ENCODE measurements at regions not wholly inside any gene's neighbourhood (a gene's known extent, or its start where the extent isn't known, plus 50 kb on each side); places are given as distances from the start of the nearest gene placed in this dataset.

GRCh38 chr7:125551008-125551407 is 621.4 kb upstream of the POT1 start:
- DNase-seq: no peak

- no peak for DNase-seq
These were observed 617.9 kb upstream of the POT1 start for GRCh38 chr7:125547505-125547904.

DNA sequence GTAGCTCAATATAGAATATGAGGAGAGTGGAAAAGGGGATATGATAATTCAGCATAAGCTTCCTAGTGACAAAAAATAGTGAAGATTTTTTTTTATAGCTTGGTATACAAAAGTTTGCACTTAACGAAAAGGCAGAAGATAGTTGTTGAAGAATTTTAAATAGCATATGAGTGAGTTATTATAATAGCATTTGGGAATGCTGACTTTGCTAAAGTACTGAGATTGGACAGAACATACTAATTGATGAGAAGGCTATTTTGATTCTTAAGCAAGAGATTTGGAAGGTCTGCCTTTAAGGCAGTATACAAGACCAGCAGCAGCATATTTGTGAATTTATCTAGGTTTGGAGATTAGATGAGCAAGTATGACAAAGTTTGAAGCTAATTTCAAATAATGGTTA is 600.9 kb upstream of the POT1 start:
- no peak for DNase-seq

DNA sequence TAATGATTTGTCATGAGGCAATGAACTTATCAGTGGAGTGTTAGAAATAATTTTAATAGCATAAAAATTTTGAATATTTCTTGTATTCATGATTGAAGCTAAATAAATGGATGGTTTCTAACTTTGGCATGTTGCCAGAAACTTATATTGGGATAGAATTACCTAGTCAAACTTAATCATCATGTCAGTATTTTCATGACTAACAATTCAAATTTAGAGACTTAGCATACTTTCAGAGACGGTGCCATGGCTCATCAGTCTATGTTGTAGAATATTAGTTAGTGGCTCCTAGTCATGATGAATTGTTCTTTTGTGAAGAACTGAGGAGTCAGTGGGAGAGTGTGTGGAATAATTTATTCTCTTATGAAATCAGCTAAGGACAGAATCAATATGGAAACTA is 599.6 kb upstream of the POT1 start:
- no peak for DNase-seq

DNA sequence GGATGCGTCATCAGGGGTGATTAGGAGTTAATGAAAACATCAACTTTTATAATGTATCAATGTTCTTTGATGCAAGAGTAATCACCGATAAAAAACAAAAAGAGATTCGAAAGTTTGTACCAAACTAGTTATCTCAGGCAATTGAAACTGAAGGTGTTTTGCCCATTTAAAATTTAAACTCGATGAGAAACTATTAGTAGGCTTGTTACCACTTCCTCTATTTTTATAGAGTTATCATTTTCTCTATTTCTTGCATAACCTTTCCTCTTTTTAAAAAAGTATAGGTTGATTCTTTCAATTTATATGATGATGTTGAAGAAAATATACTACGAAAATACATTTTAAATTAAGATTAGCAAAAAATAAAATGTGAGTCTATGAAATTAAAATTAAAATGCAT is 597.3 kb upstream of the POT1 start:
- DNase-seq: no peak

- no peak for DNase-seq
These were observed 596.5 kb upstream of the POT1 start for GRCh38 chr7:125526092-125526491.

DNA sequence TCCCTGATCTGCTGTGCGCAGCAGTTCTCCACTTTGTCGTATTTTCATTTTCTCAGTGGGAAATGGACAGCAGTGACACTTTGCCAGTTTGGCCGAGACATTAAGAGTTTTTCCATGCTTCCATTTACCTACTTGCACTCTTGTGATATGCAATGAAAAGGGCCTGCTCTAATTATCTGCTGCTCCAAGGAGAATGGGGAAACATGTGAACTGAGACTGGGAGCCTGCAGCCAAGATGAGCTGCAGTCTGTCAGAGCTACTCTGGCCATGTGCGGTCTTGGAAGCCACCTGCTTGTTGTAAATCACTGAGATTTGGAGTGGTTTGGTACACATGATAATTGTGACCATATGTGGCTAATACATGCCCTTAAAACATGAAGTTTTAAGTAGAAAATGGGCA is 586.6 kb upstream of the POT1 start:
- DNase-seq: peak; percentile 55

DNA sequence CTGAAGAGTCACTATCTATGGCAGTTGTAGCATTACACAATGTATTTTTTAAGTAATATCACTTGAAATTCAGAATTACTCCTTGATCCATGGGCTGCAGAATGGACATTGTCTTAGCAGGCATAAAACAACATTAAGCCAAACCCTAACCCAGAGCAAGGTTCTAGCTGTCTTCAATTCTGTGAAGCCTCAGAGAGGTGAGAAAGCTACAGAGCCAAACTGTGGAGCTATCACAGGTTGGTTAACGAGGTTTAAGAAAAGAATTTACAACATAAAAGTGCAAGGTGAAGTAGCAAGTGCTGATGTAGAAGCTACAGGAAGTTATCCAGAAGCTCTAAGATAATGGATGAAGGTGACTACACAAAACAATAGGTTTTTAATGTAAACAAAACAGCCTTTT is 582.7 kb upstream of the POT1 start:
- no peak for DNase-seq

- DNase-seq: no peak
These were observed 581.7 kb upstream of the POT1 start for GRCh38 chr7:125511310-125511709.

GRCh38 chr7:125506331-125506730 is 576.7 kb upstream of the POT1 start:
- no peak for DNase-seq

DNA sequence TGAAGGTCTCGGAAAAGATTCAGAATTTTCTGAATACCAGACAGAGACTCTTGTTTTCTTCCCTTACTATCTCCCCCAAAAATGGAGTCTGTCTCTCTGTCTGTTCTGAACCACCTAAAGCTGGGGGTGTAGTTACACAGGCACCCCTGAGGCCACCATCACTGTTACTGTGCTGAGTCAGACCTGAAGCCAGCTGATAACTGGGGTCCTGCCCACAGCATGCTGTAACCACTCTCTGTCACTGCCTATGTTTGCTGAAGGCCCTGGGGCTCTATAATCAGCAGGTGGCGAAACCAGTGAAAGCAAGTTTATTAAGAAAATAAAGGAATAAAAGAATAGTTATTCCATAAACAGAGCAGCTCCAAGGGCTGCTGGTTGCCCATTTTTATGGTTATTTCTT is 575.2 kb upstream of the POT1 start:
- DNase-seq: no peak

- DNase-seq: no peak
These were observed 566.4 kb upstream of the POT1 start for GRCh38 chr7:125495997-125496396.

DNA sequence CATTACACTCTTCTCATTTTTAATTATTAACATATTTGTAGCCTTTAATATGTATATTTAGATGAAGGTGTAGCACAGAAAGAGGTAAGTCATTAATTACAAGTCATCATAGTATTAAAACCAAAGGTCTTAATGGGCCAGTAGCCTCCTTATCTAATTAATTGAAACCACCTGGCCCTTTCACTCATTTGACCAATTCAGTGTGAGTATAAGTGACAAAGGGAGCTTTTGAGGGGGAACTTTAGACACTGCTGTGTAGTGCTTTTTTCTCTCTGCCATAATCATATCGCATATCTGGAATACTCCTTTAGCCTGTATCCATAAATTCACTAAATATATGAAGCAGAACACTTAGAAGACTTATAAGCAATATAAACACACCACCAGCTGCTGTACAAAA is 562.9 kb upstream of the POT1 start:
- no peak for DNase-seq

DNA sequence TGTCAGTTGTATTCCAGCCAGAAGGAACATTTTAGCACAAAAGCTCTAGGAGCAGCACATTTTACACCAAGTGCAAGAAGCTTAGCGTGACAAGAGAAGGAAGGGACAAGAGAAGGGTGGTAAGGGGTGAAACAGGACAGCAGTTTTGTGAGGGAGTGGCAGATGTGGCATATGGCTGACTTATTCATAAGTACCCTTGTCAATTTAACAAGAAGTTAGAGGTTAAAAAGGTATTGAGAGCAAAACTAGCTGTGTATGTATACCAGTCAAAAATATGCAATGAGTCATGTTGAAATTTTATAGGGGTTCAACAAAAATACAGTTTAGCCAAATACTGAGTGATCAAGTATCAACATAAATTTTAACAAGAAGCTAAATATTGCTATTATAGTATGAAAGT is 561.5 kb upstream of the POT1 start:
- no peak for DNase-seq

GRCh38 chr7:125490167-125490566 is 560.5 kb upstream of the POT1 start:
- DNase-seq: no peak

DNA sequence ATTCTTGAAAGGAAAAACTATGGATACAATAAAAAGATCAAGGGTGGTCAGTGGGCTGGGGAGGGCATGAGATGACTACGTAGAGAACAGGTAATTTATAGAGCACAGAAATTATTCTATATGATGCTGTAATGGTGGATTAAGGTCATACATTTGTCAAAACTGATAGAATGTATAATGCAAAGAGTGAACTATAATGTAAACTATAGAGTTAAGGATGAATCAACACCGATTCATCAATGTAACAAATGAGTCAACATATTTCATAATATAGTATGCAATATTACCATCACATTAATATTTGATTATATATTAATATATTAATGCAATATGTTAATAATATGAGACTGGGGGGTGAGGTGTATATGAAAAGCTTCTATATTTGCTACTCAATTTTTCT is 555.6 kb upstream of the POT1 start:
- no peak for DNase-seq

- DNase-seq: no peak
These were observed 555.1 kb upstream of the POT1 start for GRCh38 chr7:125484755-125485154.

DNA sequence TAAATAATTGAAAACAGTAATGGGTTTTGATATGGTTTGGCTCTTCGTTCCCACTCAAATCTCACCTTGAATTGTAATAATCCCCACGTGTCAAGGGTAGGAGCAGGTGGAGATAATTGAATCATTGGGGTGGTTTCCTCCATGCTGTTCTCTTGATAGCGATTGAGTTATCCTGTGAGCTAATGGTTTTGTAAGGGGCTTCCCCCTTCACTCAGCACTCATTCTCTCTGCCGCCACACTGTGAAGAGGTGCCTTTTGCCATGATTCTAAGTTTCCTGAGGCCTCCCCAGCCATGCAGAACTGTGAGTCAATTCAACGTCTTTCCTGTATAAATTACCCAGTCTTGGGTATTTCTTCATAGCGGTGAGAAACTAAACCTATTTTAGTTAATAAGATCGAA is 551.7 kb upstream of the POT1 start:
- DNase-seq: no peak

GRCh38 chr7:125480762-125481161 is 551.1 kb upstream of the POT1 start:
- no peak for DNase-seq

GRCh38 chr7:125468855-125469174 is 539.2 kb upstream of the POT1 start:
- DNase-seq: no peak

- no peak for DNase-seq
These were observed 538.6 kb upstream of the POT1 start for GRCh38 chr7:125467996-125468854.

GRCh38 chr7:125465527-125465926 is 535.9 kb upstream of the POT1 start:
- DNase-seq: no peak

DNA sequence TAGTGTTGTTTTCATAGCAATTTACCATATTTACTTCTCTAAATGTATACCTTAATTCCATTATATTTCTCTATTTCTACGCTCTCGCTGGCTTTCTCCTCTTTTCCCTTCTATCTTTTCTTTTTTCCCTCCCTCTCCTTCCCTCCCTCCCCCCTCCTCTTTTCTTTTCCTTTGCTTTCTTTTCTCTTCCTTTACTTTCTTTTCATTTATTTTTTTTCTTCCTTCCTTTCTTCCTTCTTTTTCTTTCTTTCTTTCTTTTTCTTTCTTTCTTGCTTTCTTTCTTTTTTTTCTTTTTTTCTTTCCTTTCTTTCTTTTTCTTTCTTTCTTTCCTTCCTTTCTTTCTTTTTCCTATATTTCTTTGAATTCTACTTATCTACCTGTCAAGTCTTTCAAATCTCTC is 533.0 kb upstream of the POT1 start:
- no peak for DNase-seq

GRCh38 chr7:125459038-125459437 is 529.4 kb upstream of the POT1 start:
- no peak for DNase-seq

GRCh38 chr7:125450749-125451148 is 521.1 kb upstream of the POT1 start:
- DNase-seq: no peak

- DNase-seq: no peak
These were observed 516.2 kb upstream of the POT1 start for GRCh38 chr7:125445836-125446235.
